GM23338 (cell line): ENCODE measurements at regions not wholly inside any gene's neighbourhood (a gene's known extent, or its start where the extent isn't known, plus 50 kb on each side); places are given as distances from the start of the nearest gene placed in this dataset.

ENCODE experiments used
- ATAC-seq: fragments of 200-7000 bp; cut with Tn5 transposase; 3 replicates; pipeline ENCODE4 v1.9.1; 2020
- DNase-seq: peaks from one replicate; pipeline ENCODE4 v3.0.0-alpha.2; 2015; ENCODE audit warnings: low spot score
- H2AFZ ChIP-seq: fragments of 200-600 bp; sonication (generic); 2 replicates; pipeline ENCODE4 v1.8.0; 2016; ENCODE audit warnings: antibody characterized with exemption, mild to moderate bottlenecking, moderate library complexity
- H3F3A ChIP-seq: fragments of 200-600 bp; sonication (generic); replicated peaks from 2 replicates; pipeline ENCODE4 v1.8.0; 2017; ENCODE audit warnings: antibody characterized with exemption, mixed run types, low read depth
- H3K27ac ChIP-seq: fragments of 200-600 bp; sonication (generic); 2 replicates; pipeline ENCODE4 v1.6.1; 2016; ENCODE audit warnings: low read depth
- H3K27me3 ChIP-seq: fragments of 200-600 bp; sonication (generic); 2 replicates; pipeline ENCODE4 v1.8.0; 2016; ENCODE audit warnings: mild to moderate bottlenecking, mixed run types, moderate library complexity; ENCODE audit not compliant: insufficient read depth
- H3K36me3 ChIP-seq: fragments of 200-600 bp; sonication (generic); 2 replicates; pipeline ENCODE4 v1.8.0; 2016; ENCODE audit warnings: mild to moderate bottlenecking; ENCODE audit not compliant: insufficient read depth
- H3K4me1 ChIP-seq: fragments of 200-600 bp; sonication (generic); 2 replicates; pipeline ENCODE4 v1.8.0; 2016; ENCODE audit warnings: mild to moderate bottlenecking, moderate library complexity; ENCODE audit not compliant: insufficient read depth
- H3K4me2 ChIP-seq: fragments of 200-600 bp; sonication (generic); 2 replicates; pipeline ENCODE4 v1.7.1; 2017; ENCODE audit warnings: mixed run types
- H3K4me3 ChIP-seq: fragments of 200-600 bp; sonication (generic); 2 replicates; pipeline ENCODE4 v1.6.1; 2016; ENCODE audit warnings: mixed run types
- H3K79me2 ChIP-seq: fragments of 200-600 bp; sonication (generic); replicated peaks from 2 replicates; pipeline ENCODE4 v1.8.0; 2017; ENCODE audit warnings: mild to moderate bottlenecking; ENCODE audit not compliant: insufficient read depth
- H3K9me2 ChIP-seq: fragments of 200-600 bp; sonication (generic); 2 replicates; pipeline ENCODE4 v1.8.0; 2017; ENCODE audit not compliant: insufficient read depth
- H4K20me1 ChIP-seq: fragments of 200-600 bp; sonication (generic); replicated peaks from 2 replicates; pipeline ENCODE4 v1.8.0; 2017; ENCODE audit warnings: mild to moderate bottlenecking; ENCODE audit not compliant: insufficient read depth
- H3K27ac Mint-ChIP-seq: 2 replicates; pipeline ENCODE4 v1.8.0; 2020; ENCODE audit warnings: inconsistent platforms, mild to moderate bottlenecking, moderate library complexity, mixed read lengths
- H3K27me3 Mint-ChIP-seq: 3 replicates; pipeline ENCODE4 v1.8.0; 2022; ENCODE audit warnings: low read depth, mild to moderate bottlenecking, moderate library complexity, mixed read lengths, inconsistent platforms; ENCODE audit not compliant: insufficient read depth, poor library complexity
- H3K36me3 Mint-ChIP-seq: 3 replicates; pipeline ENCODE4 v1.8.0; 2021; ENCODE audit warnings: low read depth, mild to moderate bottlenecking, inconsistent platforms, moderate library complexity, mixed read lengths
- H3K4me1 Mint-ChIP-seq: 3 replicates; pipeline ENCODE4 v1.8.0; 2020; ENCODE audit warnings: mild to moderate bottlenecking, inconsistent platforms, mixed read lengths
- H3K4me3 Mint-ChIP-seq: 3 replicates; pipeline ENCODE4 v1.8.0; 2021; ENCODE audit warnings: moderate library complexity, mild to moderate bottlenecking, inconsistent platforms, mixed read lengths
- H3K9me3 Mint-ChIP-seq: 3 replicates; pipeline ENCODE4 v1.8.0; 2020; ENCODE audit warnings: moderate library complexity, mild to moderate bottlenecking, inconsistent platforms, mixed read lengths
- CTCF ChIP-seq, 2 experiments: fragments of 200-600 bp in 1 of 2; sonication (generic) in 1 of 2; conservative IDR thresholded peaks; 2 replicates each; pipeline versions ENCODE4 v1.5.1 to v1.6.1; 2016 to 2017; ENCODE audit warnings: antibody characterized with exemption in 2 of 2, low read depth in 2 of 2, mild to moderate bottlenecking in 2 of 2, moderate library complexity in 1 of 2
- EZH2phosphoT487 ChIP-seq: fragments of 200-600 bp; sonication (generic); IDR thresholded peaks from one replicate; pipeline ENCODE4 v1.8.1; 2018; ENCODE audit warnings: antibody characterized with exemption; ENCODE audit not compliant: unreplicated experiment
- POLR2AphosphoS5 ChIP-seq: IDR thresholded peaks from 2 replicates; pipeline ENCODE4 v1.6.1; 2016; ENCODE audit warnings: antibody characterized with exemption, low read depth
- ZNF331 ChIP-seq: fragments of 250-450 bp; sonication (Bioruptor Pico); IDR thresholded peaks from 2 replicates; pipeline ENCODE4 v1.5.0; 2020; ENCODE audit warnings: low read depth, mild to moderate bottlenecking, moderate library complexity
- TF ChIP-seq, protein P1 (sequence below): fragments of 250-450 bp; sonication (Bioruptor Pico); IDR thresholded peaks from 2 replicates; pipeline ENCODE4 v1.5.0; 2020; ENCODE audit warnings: mild to moderate bottlenecking, moderate library complexity
- TF ChIP-seq, protein P2 (sequence below): IDR thresholded peaks from 2 replicates; pipeline ENCODE4 v1.6.1; 2016; ENCODE audit warnings: antibody characterized with exemption

DNA sequence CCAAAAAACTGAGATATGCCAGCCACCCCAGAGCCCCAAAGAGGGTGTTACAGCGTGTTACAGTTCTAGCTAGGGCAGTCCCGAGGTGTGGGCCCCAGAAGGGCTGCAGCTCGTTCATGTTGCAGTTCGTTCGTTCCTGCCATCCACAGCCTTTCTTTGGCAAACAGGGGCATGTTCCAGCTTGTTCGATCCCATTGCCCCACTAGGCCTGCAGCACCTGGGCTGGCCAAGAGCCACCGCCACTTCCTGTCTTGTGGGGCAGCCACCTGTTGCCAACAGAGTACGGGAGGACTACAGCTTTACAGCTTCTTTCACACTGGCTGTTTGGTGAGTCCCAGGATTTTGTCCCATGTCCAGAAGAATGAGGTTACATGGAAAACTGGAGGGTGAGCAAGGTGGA lies 198.1 kb downstream of the MMUT start:
- Mint-ChIP-seq H3K27me3 (peaks cover 2% of the 10 kb centered on the region), H3K9me3 (peaks cover 18% of the 10 kb centered on the region), H3K36me3 (peaks cover 19% of the 10 kb centered on the region; the same call in 2 of the 3 replicates), H3K4me1 (no peaks in the 10 kb centered on the region), H3K4me3 (no peak overlapping the region), H3K27ac (no peak overlapping the region)
- Histone ChIP-seq H3K36me3 (no peaks in the 10 kb centered on the region), H3K4me1 (no peaks in the 10 kb centered on the region), H3K27me3 (no peaks in the 10 kb centered on the region), H3K9me2 (peaks cover 9% of the 10 kb centered on the region), H3K27ac (no peak overlapping the region), H2AFZ (peak overlapping the region; percentile 28; the same call in 1 of the 2 replicates), H3K79me2 (no peaks in the 10 kb centered on the region), H3K4me3 (no peak overlapping the region), H4K20me1 (no peaks in the 10 kb centered on the region), H3K4me2 (no peak overlapping the region), H3F3A (no peaks in the 10 kb centered on the region)
- no peak for DNase-seq
- TF ChIP-seq ZNF331 (CRISPR knock-in tag), result no peak
- TF ChIP-seq, protein P1, sequence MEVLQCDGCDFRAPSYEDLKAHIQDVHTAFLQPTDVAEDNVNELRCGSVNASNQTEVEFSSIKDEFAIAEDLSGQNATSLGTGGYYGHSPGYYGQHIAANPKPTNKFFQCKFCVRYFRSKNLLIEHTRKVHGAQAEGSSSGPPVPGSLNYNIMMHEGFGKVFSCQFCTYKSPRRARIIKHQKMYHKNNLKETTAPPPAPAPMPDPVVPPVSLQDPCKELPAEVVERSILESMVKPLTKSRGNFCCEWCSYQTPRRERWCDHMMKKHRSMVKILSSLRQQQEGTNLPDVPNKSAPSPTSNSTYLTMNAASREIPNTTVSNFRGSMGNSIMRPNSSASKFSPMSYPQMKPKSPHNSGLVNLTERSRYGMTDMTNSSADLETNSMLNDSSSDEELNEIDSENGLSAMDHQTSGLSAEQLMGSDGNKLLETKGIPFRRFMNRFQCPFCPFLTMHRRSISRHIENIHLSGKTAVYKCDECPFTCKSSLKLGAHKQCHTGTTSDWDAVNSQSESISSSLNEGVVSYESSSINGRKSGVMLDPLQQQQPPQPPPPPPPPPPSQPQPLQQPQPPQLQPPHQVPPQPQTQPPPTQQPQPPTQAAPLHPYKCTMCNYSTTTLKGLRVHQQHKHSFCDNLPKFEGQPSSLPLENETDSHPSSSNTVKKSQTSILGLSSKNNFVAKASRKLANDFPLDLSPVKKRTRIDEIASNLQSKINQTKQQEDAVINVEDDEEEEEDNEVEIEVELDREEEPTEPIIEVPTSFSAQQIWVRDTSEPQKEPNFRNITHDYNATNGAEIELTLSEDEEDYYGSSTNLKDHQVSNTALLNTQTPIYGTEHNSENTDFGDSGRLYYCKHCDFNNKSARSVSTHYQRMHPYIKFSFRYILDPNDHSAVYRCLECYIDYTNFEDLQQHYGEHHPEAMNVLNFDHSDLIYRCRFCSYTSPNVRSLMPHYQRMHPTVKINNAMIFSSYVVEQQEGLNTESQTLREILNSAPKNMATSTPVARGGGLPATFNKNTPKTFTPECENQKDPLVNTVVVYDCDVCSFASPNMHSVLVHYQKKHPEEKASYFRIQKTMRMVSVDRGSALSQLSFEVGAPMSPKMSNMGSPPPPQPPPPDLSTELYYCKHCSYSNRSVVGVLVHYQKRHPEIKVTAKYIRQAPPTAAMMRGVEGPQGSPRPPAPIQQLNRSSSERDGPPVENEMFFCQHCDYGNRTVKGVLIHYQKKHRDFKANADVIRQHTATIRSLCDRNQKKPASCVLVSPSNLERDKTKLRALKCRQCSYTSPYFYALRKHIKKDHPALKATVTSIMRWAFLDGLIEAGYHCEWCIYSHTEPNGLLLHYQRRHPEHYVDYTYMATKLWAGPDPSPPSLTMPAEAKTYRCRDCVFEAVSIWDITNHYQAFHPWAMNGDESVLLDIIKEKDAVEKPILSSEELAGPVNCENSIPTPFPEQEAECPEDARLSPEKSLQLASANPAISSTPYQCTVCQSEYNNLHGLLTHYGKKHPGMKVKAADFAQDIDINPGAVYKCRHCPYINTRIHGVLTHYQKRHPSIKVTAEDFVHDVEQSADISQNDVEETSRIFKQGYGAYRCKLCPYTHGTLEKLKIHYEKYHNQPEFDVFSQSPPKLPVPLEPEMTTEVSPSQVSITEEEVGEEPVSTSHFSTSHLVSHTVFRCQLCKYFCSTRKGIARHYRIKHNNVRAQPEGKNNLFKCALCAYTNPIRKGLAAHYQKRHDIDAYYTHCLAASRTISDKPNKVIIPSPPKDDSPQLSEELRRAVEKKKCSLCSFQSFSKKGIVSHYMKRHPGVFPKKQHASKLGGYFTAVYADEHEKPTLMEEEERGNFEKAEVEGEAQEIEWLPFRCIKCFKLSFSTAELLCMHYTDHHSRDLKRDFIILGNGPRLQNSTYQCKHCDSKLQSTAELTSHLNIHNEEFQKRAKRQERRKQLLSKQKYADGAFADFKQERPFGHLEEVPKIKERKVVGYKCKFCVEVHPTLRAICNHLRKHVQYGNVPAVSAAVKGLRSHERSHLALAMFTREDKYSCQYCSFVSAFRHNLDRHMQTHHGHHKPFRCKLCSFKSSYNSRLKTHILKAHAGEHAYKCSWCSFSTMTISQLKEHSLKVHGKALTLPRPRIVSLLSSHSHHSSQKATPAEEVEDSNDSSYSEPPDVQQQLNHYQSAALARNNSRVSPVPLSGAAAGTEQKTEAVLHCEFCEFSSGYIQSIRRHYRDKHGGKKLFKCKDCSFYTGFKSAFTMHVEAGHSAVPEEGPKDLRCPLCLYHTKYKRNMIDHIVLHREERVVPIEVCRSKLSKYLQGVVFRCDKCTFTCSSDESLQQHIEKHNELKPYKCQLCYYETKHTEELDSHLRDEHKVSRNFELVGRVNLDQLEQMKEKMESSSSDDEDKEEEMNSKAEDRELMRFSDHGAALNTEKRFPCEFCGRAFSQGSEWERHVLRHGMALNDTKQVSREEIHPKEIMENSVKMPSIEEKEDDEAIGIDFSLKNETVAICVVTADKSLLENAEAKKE (CRISPR knock-in tag), result no peak
- TF ChIP-seq POLR2AphosphoS5, result no peak
- TF ChIP-seq EZH2phosphoT487, result no peak
- TF ChIP-seq, protein P2, sequence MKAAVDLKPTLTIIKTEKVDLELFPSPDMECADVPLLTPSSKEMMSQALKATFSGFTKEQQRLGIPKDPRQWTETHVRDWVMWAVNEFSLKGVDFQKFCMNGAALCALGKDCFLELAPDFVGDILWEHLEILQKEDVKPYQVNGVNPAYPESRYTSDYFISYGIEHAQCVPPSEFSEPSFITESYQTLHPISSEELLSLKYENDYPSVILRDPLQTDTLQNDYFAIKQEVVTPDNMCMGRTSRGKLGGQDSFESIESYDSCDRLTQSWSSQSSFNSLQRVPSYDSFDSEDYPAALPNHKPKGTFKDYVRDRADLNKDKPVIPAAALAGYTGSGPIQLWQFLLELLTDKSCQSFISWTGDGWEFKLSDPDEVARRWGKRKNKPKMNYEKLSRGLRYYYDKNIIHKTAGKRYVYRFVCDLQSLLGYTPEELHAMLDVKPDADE, result no peak
- no peak for ATAC-seq

GRCh38 chr6:49264496-49264895 lies 198.6 kb downstream of the MMUT start:
- H4K20me1 ChIP-seq, result no peaks in the 10 kb centered on the region
- H3K4me2 ChIP-seq, result no peak overlapping the region
- no peaks in the 10 kb centered on the region for H3K79me2 ChIP-seq
- DNase-seq (no peak), ATAC-seq (no peak)
- H2AFZ ChIP-seq, result peak overlapping the region; percentile 28; the same call in 1 of the 2 replicates
- peaks cover 9% of the 10 kb centered on the region for H3K9me2 ChIP-seq
- no peaks in the 10 kb centered on the region for H3K27me3 ChIP-seq
- Mint-ChIP-seq H3K27ac (no peak overlapping the region), H3K27me3 (peaks cover 2% of the 10 kb centered on the region), H3K4me1 (no peaks in the 10 kb centered on the region), H3K4me3 (no peak overlapping the region), H3K36me3 (peaks cover 19% of the 10 kb centered on the region; the same call in 2 of the 3 replicates), H3K9me3 (peaks cover 18% of the 10 kb centered on the region)
- TF ChIP-seq EZH2phosphoT487, result no peak
- TF ChIP-seq CTCF (conservative IDR thresholded peaks at IDR 0.05; ENCODE audit: low read depth in 2 of 2), result 0 out of 4 replicates have a peak, but pooled peaks of 1 of the 2 experiments have one; percentile 7
- H3K36me3 ChIP-seq, result no peaks in the 10 kb centered on the region
- no peaks in the 10 kb centered on the region for H3F3A ChIP-seq
- no peak overlapping the region for H3K27ac ChIP-seq
- H3K4me1 ChIP-seq, result no peaks in the 10 kb centered on the region
- no peak overlapping the region for H3K4me3 ChIP-seq
